ENCODE measurements at regions not wholly inside any gene's neighbourhood (a gene's known extent, or its start where the extent isn't known, plus 50 kb on each side); places are given as distances from the start of the nearest gene placed in this dataset.

GRCh38 chr21:35779690-35780570 lies 280.4 kb downstream of the SETD4 start:
- TF ChIP-seq, protein P1, sequence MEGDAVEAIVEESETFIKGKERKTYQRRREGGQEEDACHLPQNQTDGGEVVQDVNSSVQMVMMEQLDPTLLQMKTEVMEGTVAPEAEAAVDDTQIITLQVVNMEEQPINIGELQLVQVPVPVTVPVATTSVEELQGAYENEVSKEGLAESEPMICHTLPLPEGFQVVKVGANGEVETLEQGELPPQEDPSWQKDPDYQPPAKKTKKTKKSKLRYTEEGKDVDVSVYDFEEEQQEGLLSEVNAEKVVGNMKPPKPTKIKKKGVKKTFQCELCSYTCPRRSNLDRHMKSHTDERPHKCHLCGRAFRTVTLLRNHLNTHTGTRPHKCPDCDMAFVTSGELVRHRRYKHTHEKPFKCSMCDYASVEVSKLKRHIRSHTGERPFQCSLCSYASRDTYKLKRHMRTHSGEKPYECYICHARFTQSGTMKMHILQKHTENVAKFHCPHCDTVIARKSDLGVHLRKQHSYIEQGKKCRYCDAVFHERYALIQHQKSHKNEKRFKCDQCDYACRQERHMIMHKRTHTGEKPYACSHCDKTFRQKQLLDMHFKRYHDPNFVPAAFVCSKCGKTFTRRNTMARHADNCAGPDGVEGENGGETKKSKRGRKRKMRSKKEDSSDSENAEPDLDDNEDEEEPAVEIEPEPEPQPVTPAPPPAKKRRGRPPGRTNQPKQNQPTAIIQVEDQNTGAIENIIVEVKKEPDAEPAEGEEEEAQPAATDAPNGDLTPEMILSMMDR (IDR thresholded peaks at IDR 0.05) = no peak
- no peak for TF ChIP-seq POLR2A (IDR thresholded peaks at IDR 0.05)

Measured in adrenal gland (tissue), 5 donors.